GM12878 (cell line): ENCODE measurements at regions not wholly inside any gene's neighbourhood (a gene's known extent, or its start where the extent isn't known, plus 50 kb on each side); places are given as distances from the start of the nearest gene placed in this dataset.

Experiments used
- HDAC2 ChIP-seq: fragments of 200-600 bp; sonication (generic); IDR thresholded peaks from 2 replicates; pipeline ENCODE4 v1.6.1; 2017
- NFYB ChIP-seq: IDR thresholded peaks from 2 replicates; pipeline ENCODE4 v1.6.1; 2011; ENCODE audit warnings: low read depth, mild to moderate bottlenecking, low read length, improper control_type of control experiment, moderate library complexity; ENCODE audit not compliant: insufficient read depth
- POLR2A ChIP-seq: IDR thresholded peaks from 2 replicates; pipeline ENCODE4 v1.6.1; 2011; ENCODE audit warnings: low read depth, mild to moderate bottlenecking, low read length
- POU2F2 ChIP-seq: IDR thresholded peaks from 3 replicates; pipeline ENCODE4 v1.6.1; 2011; ENCODE audit warnings: low read depth, mild to moderate bottlenecking, low read length, borderline replicate concordance
- YY1 ChIP-seq: IDR thresholded peaks from 2 replicates; pipeline ENCODE4 v1.6.1; 2011; ENCODE audit warnings: low read depth, mild to moderate bottlenecking, low read length

DNA sequence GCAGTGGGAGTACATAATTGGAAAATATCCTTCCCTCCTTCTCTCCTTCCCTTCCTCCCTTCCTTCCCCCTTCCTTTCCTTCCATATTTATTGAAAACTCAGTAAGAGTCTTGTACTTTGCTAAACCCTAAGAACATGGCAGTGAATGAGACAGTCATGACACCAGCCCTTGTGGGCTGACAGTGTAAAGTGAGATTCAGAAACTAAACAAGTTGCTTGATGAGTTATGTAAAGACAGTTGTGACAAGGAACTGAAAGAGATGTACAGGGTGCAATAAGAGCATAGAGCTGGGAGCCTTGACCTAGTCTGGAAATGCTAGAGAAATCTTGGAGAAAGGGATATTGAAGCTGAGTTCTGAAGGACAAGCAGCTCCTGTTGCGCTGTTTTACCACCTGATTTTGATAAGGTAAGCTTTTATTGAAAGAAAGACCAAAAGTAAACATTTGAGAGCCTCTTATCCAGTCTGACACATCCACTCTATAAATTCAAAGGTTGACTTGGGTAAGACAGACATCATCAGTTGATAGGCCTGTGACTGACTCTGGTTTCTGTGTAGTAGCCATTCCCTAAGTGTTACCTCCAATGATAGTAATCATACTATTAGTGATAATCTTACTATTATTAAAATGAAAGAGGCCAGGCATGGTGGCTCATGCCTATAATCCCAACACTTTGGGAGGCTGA is 66.5 kb upstream of the SKOR2 start:
- TF ChIP-seq YY1 (no peak), POU2F2 (no peak), HDAC2 (no peak), NFYB (no peak), POLR2A (no peak)
